ENCODE measurements at regions not wholly inside any gene's neighbourhood (a gene's known extent, or its start where the extent isn't known, plus 50 kb on each side); places are given as distances from the start of the nearest gene placed in this dataset.

DNA sequence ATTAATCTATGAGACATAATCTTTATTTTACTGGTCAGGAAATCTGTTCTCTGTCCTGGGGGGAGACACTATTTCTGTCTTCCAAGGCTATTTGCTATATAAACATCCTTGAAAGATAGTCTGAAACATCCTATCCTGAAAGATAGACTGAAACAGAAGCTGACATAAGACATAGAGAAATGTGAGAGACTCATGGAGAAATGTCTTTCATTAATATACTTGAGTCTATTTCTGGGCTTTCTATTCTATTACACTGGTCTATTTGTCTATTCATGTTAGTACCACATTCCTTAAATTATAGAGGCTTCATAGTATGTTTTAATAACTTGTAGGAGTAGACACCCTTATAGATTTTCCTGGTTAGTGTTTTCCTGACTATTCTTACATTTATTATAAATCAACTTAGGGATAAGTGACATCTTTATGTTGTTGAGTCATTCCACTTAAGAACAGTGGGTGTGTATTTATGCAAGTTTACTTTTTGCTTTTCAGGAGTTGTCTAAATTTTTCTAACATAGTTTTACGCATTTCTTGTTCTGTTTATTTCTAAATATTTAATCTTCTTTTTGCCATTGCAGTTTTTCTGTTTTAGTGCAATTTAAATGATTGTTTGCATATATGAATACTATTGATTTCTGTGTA is 244.9 kb upstream of the ZSWIM2 start:
- no peaks in the 10 kb centered on the region for H3K9me3 ChIP-seq (ENCODE audit: low read depth, low read length)
- peak; percentile 37 for DNase-seq (ENCODE audit: low read depth, low spot score)
- no peak overlapping the region for H3K4me3 ChIP-seq
- no peak; the same call in 1 of the 2 replicates for TF ChIP-seq POLR2AphosphoS5 (IDR thresholded peaks at IDR 0.05; ENCODE audit: borderline replicate concordance, low read depth, low read length)
- TF ChIP-seq EZH2 (IDR thresholded peaks at IDR 0.05): no peak
- TF ChIP-seq FOXP2 (optimal IDR thresholded peaks at IDR 0.05; ENCODE audit: control extremely low read depth, extremely low read length, insufficient read depth): no peak
- no peak overlapping the region for H3K27ac ChIP-seq
- H3K36me3 ChIP-seq (ENCODE audit: insufficient read depth, low read length): no peaks in the 10 kb centered on the region
- H3K9ac ChIP-seq (ENCODE audit: insufficient read length): no peak overlapping the region

GRCh38 chr2:187091664-187092063 is 242.7 kb upstream of the ZSWIM2 start:
- H3K27ac ChIP-seq: 0 out of 2 replicates have a peak overlapping the region, but pooled peaks have one; percentile 2
- H3K4me3 ChIP-seq: no peak overlapping the region
- no peaks in the 10 kb centered on the region for H3K36me3 ChIP-seq (ENCODE audit: insufficient read depth, low read length)
- no peak for TF ChIP-seq FOXP2 (optimal IDR thresholded peaks at IDR 0.05; ENCODE audit: control extremely low read depth, extremely low read length, insufficient read depth)
- no peak for TF ChIP-seq POLR2AphosphoS5 (IDR thresholded peaks at IDR 0.05; ENCODE audit: borderline replicate concordance, low read depth, low read length)
- TF ChIP-seq EZH2 (IDR thresholded peaks at IDR 0.05): no peak
- no peak for DNase-seq (ENCODE audit: low read depth, low spot score)
- no peak overlapping the region for H3K9ac ChIP-seq (ENCODE audit: insufficient read length)
- no peaks in the 10 kb centered on the region for H3K9me3 ChIP-seq (ENCODE audit: low read depth, low read length)

DNA sequence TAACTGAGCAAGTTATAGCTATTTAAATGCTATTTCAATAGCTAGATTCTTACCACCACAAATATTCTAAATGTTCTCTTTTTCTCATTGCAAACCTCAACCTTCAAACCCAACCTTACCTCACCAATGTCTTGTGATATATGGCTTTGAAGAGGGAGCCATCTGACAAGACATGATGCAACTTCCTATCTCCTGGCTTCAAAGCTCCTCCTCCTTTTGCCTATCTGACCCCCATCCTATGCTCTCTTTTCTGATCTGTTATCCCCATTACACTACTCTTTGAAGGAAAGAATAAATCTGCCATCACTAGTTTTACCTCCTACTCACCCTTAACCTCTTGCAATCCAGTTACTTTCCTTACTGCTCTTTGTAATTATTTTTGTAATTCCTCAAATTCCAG is 235.6 kb upstream of the ZSWIM2 start:
- TF ChIP-seq FOXP2 (optimal IDR thresholded peaks at IDR 0.05; ENCODE audit: control extremely low read depth, extremely low read length, insufficient read depth) (no peak), POLR2AphosphoS5 (IDR thresholded peaks at IDR 0.05; ENCODE audit: borderline replicate concordance, low read depth, low read length) (no peak), EZH2 (IDR thresholded peaks at IDR 0.05) (no peak)
- DNase-seq (ENCODE audit: low read depth, low spot score): no peak

DNA sequence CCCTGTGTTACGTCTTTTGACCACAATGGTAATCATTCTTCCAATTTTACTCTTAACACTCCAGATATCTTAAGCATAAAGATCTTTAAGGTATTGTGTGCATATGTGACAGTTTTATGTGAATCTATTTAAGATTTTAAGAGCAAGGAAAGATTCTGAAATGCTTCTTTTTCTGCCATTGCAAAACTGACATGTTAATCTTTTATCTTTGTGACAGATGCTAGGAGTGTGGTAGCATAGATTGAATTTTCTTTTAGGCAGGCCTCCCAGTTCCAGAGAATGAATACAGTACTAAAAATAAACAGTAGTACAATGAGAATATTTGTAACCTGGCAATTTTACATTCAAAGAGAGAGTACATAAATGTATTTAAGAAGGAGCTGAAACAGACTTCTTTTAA is 232.5 kb upstream of the ZSWIM2 start:
- no peak for TF ChIP-seq FOXP2 (optimal IDR thresholded peaks at IDR 0.05; ENCODE audit: control extremely low read depth, extremely low read length, insufficient read depth)
- no peak for TF ChIP-seq POLR2AphosphoS5 (IDR thresholded peaks at IDR 0.05; ENCODE audit: borderline replicate concordance, low read depth, low read length)
- no peak for TF ChIP-seq EZH2 (IDR thresholded peaks at IDR 0.05)
- no peak overlapping the region for H3K27ac ChIP-seq
- DNase-seq (ENCODE audit: low read depth, low spot score): no peak
- H3K9me3 ChIP-seq (ENCODE audit: low read depth, low read length): no peaks in the 10 kb centered on the region
- H3K36me3 ChIP-seq (ENCODE audit: insufficient read depth, low read length): no peaks in the 10 kb centered on the region
- no peak overlapping the region for H3K4me3 ChIP-seq
- H3K9ac ChIP-seq (ENCODE audit: insufficient read length): no peak overlapping the region

More for the DNA sequence above, 235.6 kb upstream of the ZSWIM2 start:
- Histone ChIP-seq H3K4me3 (no peak overlapping the region), H3K27ac (no peak overlapping the region), H3K9me3 (ENCODE audit: low read depth, low read length) (no peaks in the 10 kb centered on the region), H3K9ac (ENCODE audit: insufficient read length) (no peak overlapping the region), H3K36me3 (ENCODE audit: insufficient read depth, low read length) (no peaks in the 10 kb centered on the region)

DNA sequence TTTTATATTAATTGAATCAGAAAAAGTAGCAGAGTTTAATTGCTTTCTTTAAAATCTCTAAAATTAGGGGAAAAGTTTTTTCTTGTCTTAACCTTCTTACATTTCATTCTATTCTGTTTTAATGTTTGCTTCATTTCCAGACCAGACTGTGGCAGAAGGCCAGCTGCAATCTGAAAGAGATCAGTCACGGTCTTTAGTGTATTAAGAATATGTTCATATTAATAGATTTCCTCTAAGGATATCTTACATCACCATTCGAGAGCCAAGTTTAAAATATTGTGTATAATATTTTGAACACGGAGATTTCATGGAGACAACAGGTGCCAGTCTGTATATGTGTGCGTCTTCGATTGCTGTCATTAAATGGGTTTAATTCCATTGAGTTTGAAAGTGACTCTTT is 230.9 kb upstream of the ZSWIM2 start:
- H3K27ac ChIP-seq: no peak overlapping the region

DNA sequence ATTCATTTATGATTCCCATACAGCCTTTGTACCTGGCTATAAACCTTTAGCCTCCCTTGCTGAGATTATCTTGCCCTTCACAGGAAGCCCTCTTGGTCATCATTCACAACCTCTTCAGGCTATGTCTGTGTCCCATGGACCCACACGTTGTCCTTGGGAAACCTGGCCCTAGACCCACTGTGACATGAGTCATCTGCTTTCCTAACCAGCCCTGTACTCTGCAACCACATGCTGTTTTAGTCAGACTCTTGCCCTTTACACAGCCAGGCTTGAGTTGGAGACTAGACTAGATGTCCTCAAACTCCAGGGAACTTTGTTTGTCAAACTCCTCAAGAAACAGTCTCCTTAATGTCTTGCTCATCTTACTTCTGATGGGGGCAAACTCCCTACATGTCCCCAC is 229.3 kb upstream of the ZSWIM2 start:
- Histone ChIP-seq H3K4me3 (no peak overlapping the region), H3K36me3 (ENCODE audit: insufficient read depth, low read length) (no peaks in the 10 kb centered on the region), H3K9me3 (ENCODE audit: low read depth, low read length) (no peaks in the 10 kb centered on the region), H3K27ac (no peak overlapping the region), H3K9ac (ENCODE audit: insufficient read length) (no peak overlapping the region)
- TF ChIP-seq FOXP2 (optimal IDR thresholded peaks at IDR 0.05; ENCODE audit: control extremely low read depth, extremely low read length, insufficient read depth): no peak
- no peak for TF ChIP-seq EZH2 (IDR thresholded peaks at IDR 0.05)
- TF ChIP-seq POLR2AphosphoS5 (IDR thresholded peaks at IDR 0.05; ENCODE audit: borderline replicate concordance, low read depth, low read length): no peak
- DNase-seq (ENCODE audit: low read depth, low spot score): no peak

More for the DNA sequence above, 230.9 kb upstream of the ZSWIM2 start:
- Histone ChIP-seq H3K36me3 (ENCODE audit: insufficient read depth, low read length) (no peaks in the 10 kb centered on the region), H3K4me3 (no peak overlapping the region; the same call in 1 of the 2 replicates), H3K9ac (ENCODE audit: insufficient read length) (no peak overlapping the region), H3K9me3 (ENCODE audit: low read depth, low read length) (no peaks in the 10 kb centered on the region)
- peak; percentile 40 for DNase-seq (ENCODE audit: low read depth, low spot score)
- TF ChIP-seq POLR2AphosphoS5 (IDR thresholded peaks at IDR 0.05; ENCODE audit: borderline replicate concordance, low read depth, low read length): no peak
- TF ChIP-seq FOXP2 (optimal IDR thresholded peaks at IDR 0.05; ENCODE audit: control extremely low read depth, extremely low read length, insufficient read depth): no peak
- no peak for TF ChIP-seq EZH2 (IDR thresholded peaks at IDR 0.05)

GRCh38 chr2:187075671-187076070 is 226.7 kb upstream of the ZSWIM2 start:
- Histone ChIP-seq H3K36me3 (ENCODE audit: insufficient read depth, low read length) (no peaks in the 10 kb centered on the region), H3K27ac (no peak overlapping the region), H3K4me3 (no peak overlapping the region), H3K9ac (ENCODE audit: insufficient read length) (no peak overlapping the region), H3K9me3 (ENCODE audit: low read depth, low read length) (no peaks in the 10 kb centered on the region)
- DNase-seq (ENCODE audit: low read depth, low spot score): no peak
- TF ChIP-seq FOXP2 (optimal IDR thresholded peaks at IDR 0.05; ENCODE audit: control extremely low read depth, extremely low read length, insufficient read depth) (no peak), EZH2 (IDR thresholded peaks at IDR 0.05) (no peak), POLR2AphosphoS5 (IDR thresholded peaks at IDR 0.05; ENCODE audit: borderline replicate concordance, low read depth, low read length) (no peak)

DNA sequence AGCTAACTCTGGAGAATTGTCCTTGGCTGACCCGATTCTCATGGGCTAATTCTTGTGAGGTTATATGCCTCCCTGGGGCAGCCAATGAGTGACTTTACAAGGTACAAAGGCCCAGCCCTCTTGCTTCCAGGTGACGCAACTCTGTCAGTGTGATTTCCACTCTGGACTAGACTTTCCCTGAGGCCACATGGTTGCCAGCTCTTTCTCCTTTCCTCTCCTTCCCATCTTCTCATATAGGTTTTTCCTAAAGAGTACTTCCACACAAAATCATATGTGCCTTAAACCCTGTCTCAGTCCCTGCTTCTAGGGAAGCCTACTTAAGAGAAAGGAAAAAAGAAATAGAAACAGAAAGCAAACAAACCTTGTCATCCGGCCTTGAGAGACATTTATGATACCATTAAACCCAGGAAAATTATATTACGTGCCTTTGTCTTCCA is 226.2 kb upstream of the ZSWIM2 start:
- H3K4me3 ChIP-seq: no peak overlapping the region
- no peak overlapping the region for H3K9ac ChIP-seq (ENCODE audit: insufficient read length)
- H3K27ac ChIP-seq: no peak overlapping the region
- no peaks in the 10 kb centered on the region for H3K9me3 ChIP-seq (ENCODE audit: low read depth, low read length)
- DNase-seq (ENCODE audit: low read depth, low spot score): no peak
- TF ChIP-seq POLR2AphosphoS5 (IDR thresholded peaks at IDR 0.05; ENCODE audit: borderline replicate concordance, low read depth, low read length) (no peak), FOXP2 (optimal IDR thresholded peaks at IDR 0.05; ENCODE audit: control extremely low read depth, extremely low read length, insufficient read depth) (no peak), EZH2 (IDR thresholded peaks at IDR 0.05) (no peak)
- no peaks in the 10 kb centered on the region for H3K36me3 ChIP-seq (ENCODE audit: insufficient read depth, low read length)

- H3K27ac ChIP-seq: no peak overlapping the region
- H3K4me3 ChIP-seq: no peak overlapping the region
- DNase-seq (ENCODE audit: low read depth, low spot score): no peak
- no peaks in the 10 kb centered on the region for H3K9me3 ChIP-seq (ENCODE audit: low read depth, low read length)
- H3K9ac ChIP-seq (ENCODE audit: insufficient read length): no peak overlapping the region
- TF ChIP-seq FOXP2 (optimal IDR thresholded peaks at IDR 0.05; ENCODE audit: control extremely low read depth, extremely low read length, insufficient read depth) (no peak), POLR2AphosphoS5 (IDR thresholded peaks at IDR 0.05; ENCODE audit: borderline replicate concordance, low read depth, low read length) (no peak), EZH2 (IDR thresholded peaks at IDR 0.05) (no peak)
- H3K36me3 ChIP-seq (ENCODE audit: insufficient read depth, low read length): no peaks in the 10 kb centered on the region
Measured at GRCh38 chr2:187058198-187058597, 209.2 kb upstream of the ZSWIM2 start.

Measured in SK-N-MC (cell line).